PC-3 (cell line): ENCODE measurements at regions not wholly inside any gene's neighbourhood (a gene's known extent, or its start where the extent isn't known, plus 50 kb on each side); places are given as distances from the start of the nearest gene placed in this dataset.
"Not testable (repeated sequence)": the region's sequence is repeated elsewhere in the genome, so short reads cannot be mapped to it uniquely, and the experiment has no call there.

Source experiments
- ATAC-seq: fragments of 200-7000 bp; cut with Tn5 transposase; 2 replicates; pipeline ENCODE4 v1.9.1; 2020; ENCODE audit warnings: mild to moderate bottlenecking, moderate library complexity
- BruUV-seq: library from RNA; stranded (reverse); fragments of 400-500 nt; replicated peaks from 2 replicates; lab custom pipeline; 2021; lab: Mats Ljungman, UMichigan
- CTCF ChIA-PET: fragments of 300-600 bp; sonication (Branson Sonifier 250); formaldehyde crosslinking; loops from one replicate; lab custom pipeline; 2022; ENCODE audit warnings: antibody characterized with exemption; lab: Charles Lee
- POLR2A ChIA-PET: fragments of 300-600 bp; sonication (Branson Sonifier 250); formaldehyde crosslinking; loops from one replicate; lab custom pipeline; 2022; ENCODE audit warnings: antibody characterized with exemption; ENCODE audit not compliant: unreplicated experiment; lab: Charles Lee
- DNase-seq: peaks from one replicate; pipeline ENCODE4 v3.0.0-alpha.2; 2015
- H2AFZ ChIP-seq: fragments of 300-600 bp; sonication (generic); 2 replicates; pipeline ENCODE4 v1.6.0; 2016; ENCODE audit warnings: antibody characterized with exemption, low read length
- H3F3A ChIP-seq: fragments of 300-600 bp; sonication (generic); one replicate; pipeline ENCODE4 v1.6.0; 2017; ENCODE audit warnings: antibody characterized with exemption, low read length, control low read depth, mild to moderate bottlenecking; ENCODE audit not compliant: unreplicated experiment
- H3K27ac ChIP-seq: fragments of 300-600 bp; sonication (generic); 2 replicates; pipeline ENCODE4 v1.5.1; 2016; ENCODE audit warnings: mild to moderate bottlenecking, low read length
- H3K27me3 ChIP-seq: fragments of 300-600 bp; sonication (generic); 2 replicates; pipeline ENCODE4 v1.6.1; 2016; ENCODE audit warnings: low read length, mixed read lengths
- H3K36me3 ChIP-seq: fragments of 300-600 bp; sonication (generic); 2 replicates; pipeline ENCODE4 v1.6.1; 2016; ENCODE audit warnings: low read depth, mixed run types, low read length, mixed read lengths
- H3K4me1 ChIP-seq: fragments of 300-600 bp; sonication (generic); 2 replicates; pipeline ENCODE4 v1.5.1; 2016; ENCODE audit warnings: low read length; ENCODE audit not compliant: insufficient read depth
- H3K4me2 ChIP-seq: fragments of 300-600 bp; sonication (generic); 2 replicates; pipeline ENCODE4 v1.6.0; 2016; ENCODE audit warnings: low read length
- H3K4me3 ChIP-seq: fragments of 300-600 bp; sonication (generic); 2 replicates; pipeline ENCODE4 v1.5.1; 2016; ENCODE audit warnings: mild to moderate bottlenecking, low read length, mixed read lengths
- H3K79me2 ChIP-seq: fragments of 300-600 bp; sonication (generic); 2 replicates; pipeline ENCODE4 v1.6.1; 2017; ENCODE audit warnings: low read length, mixed read lengths
- H3K9ac ChIP-seq: fragments of 300-600 bp; sonication (generic); 2 replicates; pipeline ENCODE4 v1.6.0; 2016; ENCODE audit warnings: mild to moderate bottlenecking, low read length
- H3K9me2 ChIP-seq: fragments of 300-600 bp; sonication (generic); replicated peaks from 2 replicates; pipeline ENCODE4 v1.6.1; 2016; ENCODE audit warnings: mixed run types, low read length, mixed read lengths
- H3K9me3 ChIP-seq: fragments of 300-600 bp; sonication (generic); 2 replicates; pipeline ENCODE4 v1.6.1; 2016; ENCODE audit warnings: low read length, mixed read lengths
- H4K20me1 ChIP-seq: fragments of 300-600 bp; sonication (generic); 2 replicates; pipeline ENCODE4 v1.6.1; 2016; ENCODE audit warnings: low read length, mixed read lengths
- EZH2 ChIP-seq: fragments of 300-600 bp; sonication (generic); IDR thresholded peaks from one replicate; pipeline ENCODE4 v1.6.1; 2017; ENCODE audit warnings: antibody characterized with exemption, mild to moderate bottlenecking, low read length; ENCODE audit not compliant: unreplicated experiment
- EZH2phosphoT487 ChIP-seq: fragments of 300-600 bp; sonication (generic); IDR thresholded peaks from 2 replicates; pipeline ENCODE4 v1.6.1; 2018; ENCODE audit warnings: mild to moderate bottlenecking, antibody characterized with exemption, low read length, borderline replicate concordance
- intact Hi-C: fragments of 100-400 bp; cut with micrococcal nuclease; formaldehyde crosslinking; loops from 2 replicates; pipeline ENCODE4 v1.9.0; 2023
- TF ChIP-seq, protein P1 (sequence below): fragments of 300-600 bp; sonication (generic); conservative IDR thresholded peaks from 2 replicates; pipeline ENCODE4 v1.5.1; 2017; ENCODE audit warnings: antibody characterized with exemption, low read depth, mild to moderate bottlenecking, low read length

DNA sequence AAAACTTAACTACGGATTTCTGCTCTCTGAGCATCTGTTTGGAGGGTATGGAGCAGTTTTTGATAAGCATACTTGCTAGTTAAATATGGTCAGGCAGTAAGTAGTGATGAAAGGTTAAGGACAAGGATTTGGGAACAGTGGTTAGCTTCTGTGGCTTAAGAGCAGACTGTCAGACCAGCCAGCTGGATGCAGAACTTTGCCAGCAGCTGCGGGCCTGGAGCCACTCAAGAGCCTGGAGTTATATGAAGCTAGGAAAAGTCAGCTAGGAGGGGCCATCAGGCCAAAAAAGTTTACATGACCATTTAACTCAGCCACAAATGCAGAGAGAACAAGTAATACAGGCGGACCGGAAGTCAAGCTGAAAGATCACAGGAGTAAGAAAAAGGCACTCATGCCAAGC, 1817.7 kb downstream of the LRRC4C start:
- Histone ChIP-seq H2AFZ (no peak overlapping the region), H3K4me2 (no peak overlapping the region), H3F3A (no peaks in the 10 kb centered on the region), H3K4me1 (no peaks in the 10 kb centered on the region), H3K27ac (no peak overlapping the region), H3K36me3 (no peaks in the 10 kb centered on the region), H3K79me2 (no peaks in the 10 kb centered on the region), H3K9me3 (no peaks in the 10 kb centered on the region), H3K9me2 (no peaks in the 10 kb centered on the region), H3K9ac (no peak overlapping the region), H3K4me3 (no peak overlapping the region), H4K20me1 (no peaks in the 10 kb centered on the region), H3K27me3 (no peaks in the 10 kb centered on the region)
- DNase-seq (no peak), ATAC-seq (no peak)
- TF ChIP-seq EZH2phosphoT487 (no peak), EZH2 (no peak)
- TF ChIP-seq, protein P1, sequence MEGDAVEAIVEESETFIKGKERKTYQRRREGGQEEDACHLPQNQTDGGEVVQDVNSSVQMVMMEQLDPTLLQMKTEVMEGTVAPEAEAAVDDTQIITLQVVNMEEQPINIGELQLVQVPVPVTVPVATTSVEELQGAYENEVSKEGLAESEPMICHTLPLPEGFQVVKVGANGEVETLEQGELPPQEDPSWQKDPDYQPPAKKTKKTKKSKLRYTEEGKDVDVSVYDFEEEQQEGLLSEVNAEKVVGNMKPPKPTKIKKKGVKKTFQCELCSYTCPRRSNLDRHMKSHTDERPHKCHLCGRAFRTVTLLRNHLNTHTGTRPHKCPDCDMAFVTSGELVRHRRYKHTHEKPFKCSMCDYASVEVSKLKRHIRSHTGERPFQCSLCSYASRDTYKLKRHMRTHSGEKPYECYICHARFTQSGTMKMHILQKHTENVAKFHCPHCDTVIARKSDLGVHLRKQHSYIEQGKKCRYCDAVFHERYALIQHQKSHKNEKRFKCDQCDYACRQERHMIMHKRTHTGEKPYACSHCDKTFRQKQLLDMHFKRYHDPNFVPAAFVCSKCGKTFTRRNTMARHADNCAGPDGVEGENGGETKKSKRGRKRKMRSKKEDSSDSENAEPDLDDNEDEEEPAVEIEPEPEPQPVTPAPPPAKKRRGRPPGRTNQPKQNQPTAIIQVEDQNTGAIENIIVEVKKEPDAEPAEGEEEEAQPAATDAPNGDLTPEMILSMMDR: no peak
- BruUV-seq: no TSS peak
- ChIA-PET CTCF (no interaction called here), POLR2A (no interaction called here)
- intact Hi-C loops: no loop called here

DNA sequence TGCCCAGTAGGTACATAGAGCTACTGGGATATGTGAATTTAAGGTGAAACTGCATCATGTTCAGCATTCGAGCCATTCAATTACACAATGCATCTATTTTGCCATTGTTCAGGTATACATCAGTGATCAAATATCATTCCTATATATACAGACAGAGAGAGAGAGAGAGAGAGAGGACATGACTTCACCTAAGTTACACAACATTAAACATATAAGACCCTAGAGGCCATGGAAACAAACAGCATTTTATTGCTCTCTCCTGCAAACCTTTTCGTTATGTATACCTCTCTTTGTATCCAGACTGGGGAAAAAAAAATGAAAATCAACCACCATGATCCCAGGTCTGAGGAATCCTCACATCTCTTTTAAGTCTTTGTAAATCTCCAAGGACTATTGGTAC, 1829.1 kb downstream of the LRRC4C start:
- H2AFZ ChIP-seq: no peak overlapping the region
- no peaks in the 10 kb centered on the region for H3K27me3 ChIP-seq
- no peak overlapping the region for H3K4me3 ChIP-seq
- ATAC-seq (no peak), DNase-seq (peak; percentile 19)
- no peaks in the 10 kb centered on the region for H3K79me2 ChIP-seq
- ChIA-PET POLR2A (no interaction called here), CTCF (no interaction called here)
- H3K9me2 ChIP-seq: no peaks in the 10 kb centered on the region
- TF ChIP-seq EZH2: no peak
- TF ChIP-seq, protein P1: no peak
- TF ChIP-seq EZH2phosphoT487: no peak
- no peak overlapping the region for H3K27ac ChIP-seq
- H3K9ac ChIP-seq: no peak overlapping the region
- no peak overlapping the region for H3K4me2 ChIP-seq
- no peaks in the 10 kb centered on the region for H3F3A ChIP-seq
- H3K36me3 ChIP-seq: no peaks in the 10 kb centered on the region
- no TSS peak for BruUV-seq
- H3K4me1 ChIP-seq: no peaks in the 10 kb centered on the region
- intact Hi-C loops: no loop called here
- no peaks in the 10 kb centered on the region for H3K9me3 ChIP-seq
- H4K20me1 ChIP-seq: no peaks in the 10 kb centered on the region

DNA sequence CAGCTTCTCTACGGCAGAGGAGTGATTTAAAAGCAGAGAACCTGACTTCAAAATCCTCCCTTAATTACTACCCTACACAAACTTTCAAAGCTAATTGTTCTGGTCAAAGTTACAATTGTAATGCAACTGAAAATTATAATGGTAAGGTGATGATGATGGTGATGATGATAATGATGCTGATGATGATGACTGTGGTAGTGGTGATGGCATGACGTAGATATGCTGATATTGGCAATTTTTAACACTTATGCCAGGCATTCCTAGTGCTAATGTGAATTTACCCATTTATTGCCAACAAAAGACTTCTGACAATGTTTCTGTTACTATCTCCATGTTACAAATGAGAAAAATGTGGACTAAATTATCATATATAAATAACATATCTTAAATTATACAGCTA, 1831.1 kb downstream of the LRRC4C start:
- Histone ChIP-seq H3F3A (no peaks in the 10 kb centered on the region), H3K36me3 (no peaks in the 10 kb centered on the region), H3K4me3 (no peak overlapping the region), H3K9ac (no peak overlapping the region), H3K79me2 (no peaks in the 10 kb centered on the region), H2AFZ (no peak overlapping the region), H3K9me2 (no peaks in the 10 kb centered on the region), H3K4me2 (no peak overlapping the region), H3K27ac (no peak overlapping the region), H3K27me3 (no peaks in the 10 kb centered on the region), H3K9me3 (no peaks in the 10 kb centered on the region), H3K4me1 (no peaks in the 10 kb centered on the region), H4K20me1 (no peaks in the 10 kb centered on the region)
- TF ChIP-seq EZH2phosphoT487 (no peak), EZH2 (no peak)
- TF ChIP-seq, protein P1: no peak
- BruUV-seq: no TSS peak
- ChIA-PET CTCF (no interaction called here), POLR2A (no interaction called here)
- ATAC-seq (no peak), DNase-seq (no peak)
- intact Hi-C loops: no loop called here

DNA sequence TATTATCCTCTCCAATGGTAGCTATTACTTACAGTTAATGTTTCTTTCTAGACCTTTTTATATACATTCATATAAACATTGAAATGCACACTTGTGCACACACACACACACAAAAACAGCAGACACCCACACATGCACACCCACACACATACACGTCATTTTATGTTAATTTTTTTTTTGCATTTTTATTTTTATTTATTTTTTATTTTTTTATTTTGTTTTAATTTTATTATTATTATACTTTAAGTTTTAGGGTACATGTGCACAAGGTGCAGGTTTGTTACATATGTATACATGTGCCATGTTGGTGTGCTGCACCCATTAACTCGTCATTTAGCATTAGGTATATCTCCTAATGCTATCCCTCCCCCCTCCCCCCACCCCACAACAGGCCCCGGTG, 1839.1 kb downstream of the LRRC4C start:
- H3K4me1 ChIP-seq, H3K36me3 ChIP-seq, CTCF ChIA-PET, H4K20me1 ChIP-seq, H3K9me3 ChIP-seq, H3K27ac ChIP-seq, H3K9me2 ChIP-seq, H3K79me2 ChIP-seq, H3K9ac ChIP-seq, H3K4me3 ChIP-seq, DNase-seq, POLR2A ChIA-PET, H3K4me2 ChIP-seq, ATAC-seq, H3K27me3 ChIP-seq, intact Hi-C loops, BruUV-seq, H2AFZ ChIP-seq, H3F3A ChIP-seq: not testable (repeated sequence)
